Fibroblast of lung (primary cell): ENCODE measurements at regions not wholly inside any gene's neighbourhood (a gene's known extent, or its start where the extent isn't known, plus 50 kb on each side); places are given as distances from the start of the nearest gene placed in this dataset.

Source experiments
- EZH2 ChIP-seq: IDR thresholded peaks from 2 replicates; pipeline ENCODE4 v1.5.1; 2012; ENCODE audit warnings: low read length, control low read depth, mild to moderate bottlenecking; ENCODE audit errors: missing control alignments
- TF ChIP-seq, protein P1 (sequence below), 2 donors: IDR thresholded peaks in 1 of 2; conservative IDR thresholded peaks in 1 of 2; 1 replicate in 1 of 2; 2 replicates in 1 of 2; pipeline ENCODE4 v1.5.1; 2011 to 2012; ENCODE audit warnings: low read length in 2 of 2, control low read depth in 1 of 2, inconsistent platforms in 1 of 2, low read depth in 1 of 2, mild to moderate bottlenecking in 1 of 2

DNA sequence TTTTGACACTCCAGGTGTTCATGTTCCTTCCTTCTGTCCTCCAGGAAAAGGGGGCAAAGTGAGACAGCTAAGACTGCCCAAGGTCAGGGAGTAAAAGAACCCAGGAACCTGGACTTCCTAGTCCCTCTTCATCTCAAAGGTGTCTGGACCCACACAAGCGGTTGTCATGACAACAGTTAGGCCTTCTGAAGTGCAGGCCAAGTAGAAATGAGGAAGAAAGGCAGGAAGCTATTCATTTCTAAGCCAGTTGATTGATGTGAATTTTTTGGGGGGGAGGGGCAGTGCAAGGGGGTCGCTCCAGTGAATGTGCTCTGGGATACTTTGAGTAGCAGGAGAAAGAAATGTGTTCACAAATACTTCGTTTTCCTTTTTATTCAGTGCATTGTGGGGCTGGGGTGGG lies 114.3 kb downstream of the NAV1 start:
- TF ChIP-seq, protein P1, sequence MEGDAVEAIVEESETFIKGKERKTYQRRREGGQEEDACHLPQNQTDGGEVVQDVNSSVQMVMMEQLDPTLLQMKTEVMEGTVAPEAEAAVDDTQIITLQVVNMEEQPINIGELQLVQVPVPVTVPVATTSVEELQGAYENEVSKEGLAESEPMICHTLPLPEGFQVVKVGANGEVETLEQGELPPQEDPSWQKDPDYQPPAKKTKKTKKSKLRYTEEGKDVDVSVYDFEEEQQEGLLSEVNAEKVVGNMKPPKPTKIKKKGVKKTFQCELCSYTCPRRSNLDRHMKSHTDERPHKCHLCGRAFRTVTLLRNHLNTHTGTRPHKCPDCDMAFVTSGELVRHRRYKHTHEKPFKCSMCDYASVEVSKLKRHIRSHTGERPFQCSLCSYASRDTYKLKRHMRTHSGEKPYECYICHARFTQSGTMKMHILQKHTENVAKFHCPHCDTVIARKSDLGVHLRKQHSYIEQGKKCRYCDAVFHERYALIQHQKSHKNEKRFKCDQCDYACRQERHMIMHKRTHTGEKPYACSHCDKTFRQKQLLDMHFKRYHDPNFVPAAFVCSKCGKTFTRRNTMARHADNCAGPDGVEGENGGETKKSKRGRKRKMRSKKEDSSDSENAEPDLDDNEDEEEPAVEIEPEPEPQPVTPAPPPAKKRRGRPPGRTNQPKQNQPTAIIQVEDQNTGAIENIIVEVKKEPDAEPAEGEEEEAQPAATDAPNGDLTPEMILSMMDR (conservative IDR thresholded peaks at IDR 0.05 in 1 of 2, IDR thresholded peaks at IDR 0.05 in 1 of 2; ENCODE audit: low read depth in 1 of 2, low read length in 2 of 2) = no peak
- TF ChIP-seq EZH2 = no peak
